B cell (primary cell): ENCODE measurements at regions not wholly inside any gene's neighbourhood (a gene's known extent, or its start where the extent isn't known, plus 50 kb on each side); places are given as distances from the start of the nearest gene placed in this dataset.

ENCODE experiments used
- ATAC-seq: fragments of 200-7000 bp; cut with Tn5 transposase; one replicate; pipeline ENCODE4 v1.10.0; 2021; ENCODE audit warnings: low read depth, mild to moderate bottlenecking, moderate number of reproducible peaks, moderate library complexity
- CTCF ChIA-PET: fragments of 350-600 bp; sonication (Branson Sonifier 250); formaldehyde crosslinking; loops from one replicate; lab custom pipeline; 2021; ENCODE audit warnings: antibody characterized with exemption, inconsistent platforms; lab: Charles Lee
- POLR2A ChIA-PET: fragments of 350-600 bp; sonication (Branson Sonifier 250); formaldehyde crosslinking; loops from one replicate; lab custom pipeline; 2021; ENCODE audit warnings: antibody characterized with exemption; lab: Charles Lee
- DNase-seq: peaks from one replicate; pipeline ENCODE4 v3.0.0; 2013
- H2AFZ ChIP-seq: 2 replicates; pipeline ENCODE4 v1.6.1; 2012; ENCODE audit warnings: mild to moderate bottlenecking, low read depth, low read length; ENCODE audit not compliant: insufficient read depth, poor library complexity, severe bottlenecking
- H3K27ac ChIP-seq, 2 donors: 1 replicate in 1 of 2; 2 replicates in 1 of 2; pipeline ENCODE4 v1.5.1; 2012 to 2013; ENCODE audit warnings: low read length in 2 of 2, mild to moderate bottlenecking in 2 of 2, moderate library complexity in 1 of 2
- H3K27me3 ChIP-seq, 4 experiments: fragments of 200-600 bp in 1 of 4; sonication (generic) in 1 of 4; replicated peaks in 1 of 4; 1 replicate in 2 of 4; 2 replicates in 2 of 4; pipeline versions ENCODE4 v1.6.1 to v1.7.0; 2013 to 2016; ENCODE audit warnings: low read length in 3 of 4, mild to moderate bottlenecking in 2 of 4, mixed read lengths in 1 of 4, moderate library complexity in 1 of 4; ENCODE audit not compliant: insufficient read depth in 4 of 4, control insufficient read depth in 3 of 4; ENCODE audit errors: control extremely low read depth in 1 of 4
- H3K36me3 ChIP-seq, 2 experiments: replicated peaks in 1 of 2; 1 replicate in 1 of 2; 2 replicates in 1 of 2; pipeline versions ENCODE4 v1.6.1 to v1.7.1; 2013; ENCODE audit warnings: low read length in 1 of 2; ENCODE audit not compliant: insufficient read depth in 2 of 2, control insufficient read depth in 1 of 2; ENCODE audit errors: control extremely low read depth in 1 of 2, extremely low read depth in 1 of 2
- H3K4me1 ChIP-seq, 2 donors: fragments of 200-600 bp in 1 of 2; sonication (generic) in 1 of 2; 1 replicate in 1 of 2; 2 replicates in 1 of 2; pipeline versions ENCODE4 v1.5.1 to v1.6.1; 2013 to 2017; ENCODE audit warnings: low read length in 2 of 2; ENCODE audit not compliant: control insufficient read depth in 2 of 2, insufficient read depth in 2 of 2
- H3K4me2 ChIP-seq: replicated peaks from 2 replicates; pipeline ENCODE3; 2012; ENCODE audit warnings: mild to moderate bottlenecking, low read depth, low read length; ENCODE audit not compliant: poor library complexity, severe bottlenecking
- H3K4me3 ChIP-seq, 5 experiments: fragments of 200-600 bp in 1 of 5; sonication (generic) in 1 of 5; 1 replicate in 3 of 5; 2 replicates in 2 of 5; pipeline versions ENCODE4 v1.5.1 to v1.7.0; 2011 to 2016; ENCODE audit warnings: low read length in 4 of 5, mild to moderate bottlenecking in 4 of 5, low read depth in 2 of 5, control low read depth in 1 of 5, moderate library complexity in 1 of 5; ENCODE audit not compliant: insufficient read depth in 1 of 5; ENCODE audit errors: control extremely low read depth in 1 of 5, extremely low read depth in 1 of 5
- H3K79me2 ChIP-seq: fragments of 200-600 bp; sonication (generic); one replicate; pipeline ENCODE4 v1.6.0; 2016; ENCODE audit warnings: low read length; ENCODE audit not compliant: control insufficient read depth, insufficient read depth
- H3K9ac ChIP-seq: fragments of 200-600 bp; sonication (generic); 2 replicates; pipeline ENCODE4 v1.6.1; 2017; ENCODE audit warnings: mild to moderate bottlenecking, low read length, moderate library complexity
- H3K9me3 ChIP-seq, 3 donors: one replicate each; pipeline versions ENCODE4 v1.6.1 to v1.7.1; 2013; ENCODE audit warnings: low read length in 2 of 3; ENCODE audit not compliant: control insufficient read depth in 2 of 3, insufficient read depth in 1 of 3; ENCODE audit errors: control extremely low read depth in 1 of 3
- H4K20me1 ChIP-seq: 2 replicates; pipeline ENCODE4 v1.6.0; 2012; ENCODE audit warnings: mild to moderate bottlenecking, low read length; ENCODE audit not compliant: insufficient read depth, control insufficient read depth, poor library complexity, severe bottlenecking
- H3K27ac Mint-ChIP-seq: one replicate; pipeline ENCODE4 v1.8.0; 2021; ENCODE audit warnings: mixed read lengths
- H3K27me3 Mint-ChIP-seq: one replicate; pipeline ENCODE4 v1.8.0; 2021; ENCODE audit warnings: mixed read lengths
- H3K4me1 Mint-ChIP-seq: one replicate; pipeline ENCODE4 v1.8.0; 2021; ENCODE audit warnings: mixed read lengths
- H3K4me3 Mint-ChIP-seq: one replicate; pipeline ENCODE4 v1.8.0; 2021; ENCODE audit warnings: mixed read lengths
- H3K9me3 Mint-ChIP-seq: one replicate; pipeline ENCODE4 v1.8.0; 2022; ENCODE audit warnings: mixed read lengths; ENCODE audit not compliant: insufficient read depth
- EZH2 ChIP-seq: IDR thresholded peaks from 2 replicates; pipeline ENCODE4 v1.6.1; 2012; ENCODE audit warnings: borderline replicate concordance, low read depth, mild to moderate bottlenecking, moderate library complexity, low read length; ENCODE audit not compliant: insufficient read depth, poor library complexity, severe bottlenecking
- WGBS: methylation state at CpG from one replicate; pipeline ENCODE4 v1.1.5; 2013; ENCODE audit warnings: missing lambda C conversion rate; ENCODE audit not compliant: insufficient coverage; 5-methylcytosine and 5-hydroxymethylcytosine counted together
- intact Hi-C: fragments of 100-400 bp; cut with micrococcal nuclease; formaldehyde crosslinking; loops from one replicate; pipeline ENCODE4 v1.10.0; 2022
- TF ChIP-seq, protein P1 (sequence below): fragments of 200-600 bp; IDR thresholded peaks from one replicate; pipeline ENCODE4 v1.8.0; 2022; ENCODE audit warnings: antibody characterized with exemption, mild to moderate bottlenecking

DNA sequence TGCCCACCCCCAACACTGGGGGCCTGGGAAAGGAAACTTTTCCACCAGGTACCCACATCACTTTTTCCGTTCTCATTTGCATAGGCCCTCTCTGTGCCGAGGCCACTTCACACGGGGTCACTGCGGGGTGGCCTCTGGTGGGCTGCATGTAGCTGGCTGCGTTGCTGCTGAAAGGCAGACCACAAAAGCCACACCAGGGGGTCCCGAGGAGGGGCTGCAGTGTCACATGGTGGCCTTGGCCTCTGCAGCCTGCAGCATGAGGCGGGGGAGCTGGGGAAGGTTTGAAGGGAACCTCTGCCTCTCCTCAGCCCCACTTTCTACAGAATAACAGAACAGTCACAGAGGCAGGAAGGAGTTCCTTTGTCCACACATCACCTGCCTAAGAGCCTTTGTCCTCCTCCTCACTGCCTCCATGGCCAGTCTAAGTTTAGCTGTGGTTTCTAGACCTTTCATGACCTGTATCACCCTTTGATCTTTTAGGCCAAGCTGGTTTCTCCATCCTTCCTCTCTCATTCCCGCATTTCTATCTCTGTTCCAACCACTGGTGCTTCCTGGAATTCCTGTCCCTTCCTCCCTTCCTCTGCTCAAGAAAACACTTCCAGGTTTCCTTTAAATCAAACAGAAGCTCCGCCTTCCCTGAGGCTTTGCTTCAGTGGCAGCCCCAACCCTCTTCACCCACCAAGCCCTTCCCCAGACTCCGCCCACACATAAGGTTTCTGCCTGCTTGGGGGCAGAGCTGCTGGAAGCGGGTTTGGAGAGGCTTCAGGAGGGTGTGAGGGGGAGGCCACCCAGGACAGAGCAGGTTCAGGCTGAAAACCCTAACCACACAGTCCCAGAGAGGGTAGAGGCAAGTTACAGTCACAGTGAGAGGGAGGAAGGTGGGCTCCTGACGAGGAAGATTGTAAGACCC lies 150.7 kb upstream of the TLE3 start:
- DNase-seq: peak; percentile 5
- Mint-ChIP-seq H3K4me1 (peaks cover 52% of the 10 kb centered on the region), H3K9me3 (no peaks in the 10 kb centered on the region), H3K27me3 (no peaks in the 10 kb centered on the region), H3K27ac (no peak overlapping the region), H3K4me3 (peak overlapping the region; percentile 55)
- Histone ChIP-seq H3K4me2 (peak overlapping the region; percentile 32), H3K27me3 (no peaks in the 10 kb centered on the region), H3K4me1 (peaks cover 38 to 50% of the 10 kb centered on the region in 2 donors), H2AFZ (no peak overlapping the region), H3K79me2 (no peaks in the 10 kb centered on the region), H3K9ac (no peak overlapping the region), H4K20me1 (no peaks in the 10 kb centered on the region), H3K36me3 (no peaks in the 10 kb centered on the region), H3K4me3 (no peak overlapping the region), H3K9me3 (no peaks in the 10 kb centered on the region), H3K27ac (no peak overlapping the region)
- intact Hi-C loops: no loop called here
- WGBS: 38% methylated on average over 8 of the region's 12 CpGs
- ChIA-PET POLR2A (no interaction called here), CTCF (interaction anchor here (0.6 kb wide), 1 partner anchor 69 kb away, joined by 3 read pairs; no protein-coding TSS in a partner anchor)
- no peak for ATAC-seq
- no peak for TF ChIP-seq EZH2
- TF ChIP-seq, protein P1, sequence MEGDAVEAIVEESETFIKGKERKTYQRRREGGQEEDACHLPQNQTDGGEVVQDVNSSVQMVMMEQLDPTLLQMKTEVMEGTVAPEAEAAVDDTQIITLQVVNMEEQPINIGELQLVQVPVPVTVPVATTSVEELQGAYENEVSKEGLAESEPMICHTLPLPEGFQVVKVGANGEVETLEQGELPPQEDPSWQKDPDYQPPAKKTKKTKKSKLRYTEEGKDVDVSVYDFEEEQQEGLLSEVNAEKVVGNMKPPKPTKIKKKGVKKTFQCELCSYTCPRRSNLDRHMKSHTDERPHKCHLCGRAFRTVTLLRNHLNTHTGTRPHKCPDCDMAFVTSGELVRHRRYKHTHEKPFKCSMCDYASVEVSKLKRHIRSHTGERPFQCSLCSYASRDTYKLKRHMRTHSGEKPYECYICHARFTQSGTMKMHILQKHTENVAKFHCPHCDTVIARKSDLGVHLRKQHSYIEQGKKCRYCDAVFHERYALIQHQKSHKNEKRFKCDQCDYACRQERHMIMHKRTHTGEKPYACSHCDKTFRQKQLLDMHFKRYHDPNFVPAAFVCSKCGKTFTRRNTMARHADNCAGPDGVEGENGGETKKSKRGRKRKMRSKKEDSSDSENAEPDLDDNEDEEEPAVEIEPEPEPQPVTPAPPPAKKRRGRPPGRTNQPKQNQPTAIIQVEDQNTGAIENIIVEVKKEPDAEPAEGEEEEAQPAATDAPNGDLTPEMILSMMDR: no peak

DNA sequence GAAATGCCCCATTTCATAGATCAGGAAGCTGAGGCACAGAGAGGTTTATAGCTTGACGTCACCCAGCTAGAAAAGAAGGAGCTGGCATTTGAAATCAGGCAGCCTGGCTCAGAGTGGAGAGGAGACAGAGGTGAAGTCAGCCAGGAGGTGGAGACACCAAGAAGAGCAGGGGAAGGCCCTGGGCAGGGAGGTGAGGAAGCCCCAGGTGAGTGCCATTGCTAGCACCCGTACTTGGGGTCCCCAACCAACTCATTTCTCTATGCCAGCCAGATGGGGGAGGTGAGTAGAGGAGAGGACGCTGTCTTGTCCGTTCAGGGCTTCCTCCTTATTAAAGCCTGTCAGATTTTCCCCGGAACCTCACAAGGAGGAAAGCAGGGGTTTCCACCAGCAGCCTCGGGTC lies 149.6 kb upstream of the TLE3 start:
- H3K27ac ChIP-seq: no peak overlapping the region
- TF ChIP-seq EZH2: no peak
- TF ChIP-seq, protein P1: no peak
- Mint-ChIP-seq H3K4me1 (peaks cover 61% of the 10 kb centered on the region), H3K4me3 (no peak overlapping the region), H3K27ac (no peak overlapping the region), H3K27me3 (no peaks in the 10 kb centered on the region), H3K9me3 (no peaks in the 10 kb centered on the region)
- peaks cover 44 to 61% of the 10 kb centered on the region in 2 donors for H3K4me1 ChIP-seq
- H4K20me1 ChIP-seq: no peaks in the 10 kb centered on the region
- DNase-seq (peak; percentile 23), ATAC-seq (no peak)
- H3K9ac ChIP-seq: no peak overlapping the region
- H3K27me3 ChIP-seq: no peaks in the 10 kb centered on the region
- H3K36me3 ChIP-seq: no peaks in the 10 kb centered on the region
- no peaks in the 10 kb centered on the region for H3K9me3 ChIP-seq
- 100% methylated on average over 3 of the region's 6 CpGs for WGBS
- intact Hi-C loops: no loop called here
- POLR2A ChIA-PET: interaction anchor here (0.9 kb wide), 1 partner anchor 220 kb away, joined by 3 read pairs; no protein-coding TSS in a partner anchor
- peak overlapping the region; percentile 32 for H3K4me2 ChIP-seq
- H3K79me2 ChIP-seq: no peaks in the 10 kb centered on the region
- CTCF ChIA-PET: interaction anchor here (0.7 to 0.9 kb wide), 2 partner anchors 216 to 220 kb away, joined by 3 to 4 read pairs; no protein-coding TSS in a partner anchor
- no peak overlapping the region for H2AFZ ChIP-seq
- no peak overlapping the region for H3K4me3 ChIP-seq
